Motor neuron (in vitro differentiated cells): ENCODE measurements at regions not wholly inside any gene's neighbourhood (a gene's known extent, or its start where the extent isn't known, plus 50 kb on each side); places are given as distances from the start of the nearest gene placed in this dataset.

ENCODE experiments used
- ATAC-seq, 8 experiments: fragments of 200-7000 bp; cut with Tn5 transposase; replicated peaks in 6 of 8; 2 replicates each; pipeline ENCODE4 v1.8.0; 2021; ENCODE audit warnings: mild to moderate bottlenecking in 8 of 8, moderate library complexity in 8 of 8
- H3K27ac ChIP-seq, 2 donors: fragments of 250-450 bp; sonication (Bioruptor Pico); 2 replicates each; pipeline ENCODE4 v1.9.0; 2021; ENCODE audit warnings: antibody characterized with exemption in 2 of 2, mild to moderate bottlenecking in 2 of 2, moderate library complexity in 1 of 2
- H3K4me1 ChIP-seq, 2 donors: fragments of 250-450 bp; sonication (Bioruptor Pico); replicated peaks in 1 of 2; 2 replicates each; pipeline ENCODE4 v1.6.1; 2021; ENCODE audit warnings: antibody characterized with exemption in 2 of 2, mild to moderate bottlenecking in 2 of 2, moderate library complexity in 1 of 2
- H3K4me3 ChIP-seq, 5 donors: fragments of 250-450 bp; sonication (Bioruptor Pico); 2 replicates each; pipeline ENCODE4 v1.9.0; 2021; ENCODE audit warnings: antibody characterized with exemption in 5 of 5, mild to moderate bottlenecking in 5 of 5, moderate library complexity in 4 of 5
- WGBS, 10 experiments: fragments of 450-650 bp; shearing (Covaris generic); methylation state at CpG; one replicate each; pipeline ENCODE4 v1.0.0; 2022; 5-methylcytosine and 5-hydroxymethylcytosine counted together
- in situ Hi-C, 9 experiments: fragments of 400-800 bp; cut with MboI; loops; one replicate each; pipeline ENCODE4 v1.15.0; 2021; ENCODE audit warnings: low sequenced_read_pairs in 9 of 9, low pct_unique_long_range_greater_than_20kb in 2 of 9; ENCODE audit not compliant: unreplicated experiment in 9 of 9

GRCh38 chr2:41954304-41955291 is 93.2 kb upstream of the PKDCC start:
- peak in 2 of 8 experiments; percentile 16 for ATAC-seq
- 61 to 94% (median 85%) methylated on average over 3 to 11 of the region's 16 CpGs for WGBS, 10 experiments
- H3K4me3 ChIP-seq: no peak overlapping the region
- no peak overlapping the region for H3K27ac ChIP-seq
- in situ Hi-C loops: no loop called here
- peaks cover 6 to 19% of the 10 kb centered on the region in 2 donors for H3K4me1 ChIP-seq

- H3K4me3 ChIP-seq: no peak overlapping the region
- H3K4me1 ChIP-seq: peaks cover 6 to 17% of the 10 kb centered on the region in 2 donors
- no peak overlapping the region for H3K27ac ChIP-seq
- 58 to 100% (median 92%) methylated on average over 1 to 3 of the region's 5 CpGs; no CpG with 5 or more reads in 2 of the 10 experiments for WGBS, 10 experiments
- in situ Hi-C loops: no loop called here
- ATAC-seq: peak in 3 of 8 experiments; percentile 58 to 78 (median 67)
Measured at GRCh38 chr2:41955316-41956043, 92.3 kb upstream of the PKDCC start.

- Histone ChIP-seq H3K4me3 (no peak overlapping the region), H3K4me1 (peaks cover 5 to 12% of the 10 kb centered on the region in 2 donors), H3K27ac (no peak overlapping the region)
- in situ Hi-C loops: no loop called here
- 56 to 100% (median 80%) methylated on average over 1 to 3 of the region's 3 CpGs; no CpG with 5 or more reads in 3 of the 10 experiments for WGBS, 10 experiments
- no peak for ATAC-seq
Measured at GRCh38 chr2:41957431-41957830, 90.4 kb upstream of the PKDCC start.

GRCh38 chr2:41958251-41958650 is 89.6 kb upstream of the PKDCC start:
- ATAC-seq: no peak
- in situ Hi-C loops: no loop called here
- 0 to 96% (median 78%) methylated on average over 1 to 4 of the region's 4 CpGs; no CpG with 5 or more reads in 2 of the 10 experiments for WGBS, 10 experiments
- peaks cover 13 to 17% of the 10 kb centered on the region in 2 donors for H3K4me1 ChIP-seq
- H3K4me3 ChIP-seq: no peak overlapping the region
- no peak overlapping the region for H3K27ac ChIP-seq

- H3K27ac ChIP-seq: no peak overlapping the region
- no peak overlapping the region for H3K4me3 ChIP-seq
- in situ Hi-C loops: no loop called here
- peak in 2 of 8 experiments; percentile 26 to 53 for ATAC-seq
- 0 to 100% (median 64%) methylated on average over 1 to 2 of the region's 2 CpGs; no CpG with 5 or more reads in 2 of the 10 experiments for WGBS, 10 experiments
- H3K4me1 ChIP-seq: peaks cover 18 to 22% of the 10 kb centered on the region in 2 donors
Measured at GRCh38 chr2:41958775-41959174, 89.0 kb upstream of the PKDCC start.

- Histone ChIP-seq H3K27ac (no peak overlapping the region), H3K4me3 (no peak overlapping the region), H3K4me1 (peaks cover 28 to 31% of the 10 kb centered on the region in 2 donors)
- in situ Hi-C loops: no loop called here
- ATAC-seq: no peak
- WGBS, 10 experiments: 40 to 100% (median 100%) methylated on average over 1 to 2 of the region's 2 CpGs; no CpG with 5 or more reads in 1 of the 10 experiments
Measured at GRCh38 chr2:41959760-41960159, 88.1 kb upstream of the PKDCC start.

GRCh38 chr2:41962922-41963622 is 84.7 kb upstream of the PKDCC start:
- in situ Hi-C loops: no loop called here

GRCh38 chr2:41963661-41964525 is 83.9 kb upstream of the PKDCC start:
- H3K4me1 ChIP-seq: peaks cover 36 to 37% of the 10 kb centered on the region in 2 donors
- in situ Hi-C loops: no loop called here
- peak in 6 of 8 experiments; percentile 22 to 93 (median 90) for ATAC-seq
- WGBS, 10 experiments: 0 to 30% (median 6%) methylated on average over 2 to 8 of the region's 10 CpGs; no CpG with 5 or more reads in 4 of the 10 experiments
- peak overlapping the region; percentile 24 to 48 for H3K27ac ChIP-seq
- H3K4me3 ChIP-seq: no peak overlapping the region

More at GRCh38 chr2:41962922-41963622, 84.7 kb upstream of the PKDCC start:
- peak overlapping the region; percentile 0 to 48 for H3K27ac ChIP-seq
- ATAC-seq: peak in 2 of 8 experiments; percentile 1 to 5
- H3K4me3 ChIP-seq: no peak overlapping the region
- peaks cover 36 to 37% of the 10 kb centered on the region in 2 donors for H3K4me1 ChIP-seq
- 19 to 89% (median 40%) methylated on average over 1 to 5 of the region's 5 CpGs; no CpG with 5 or more reads in 1 of the 10 experiments for WGBS, 10 experiments

GRCh38 chr2:41965173-41965908 is 82.5 kb upstream of the PKDCC start:
- WGBS, 10 experiments: 67 to 100% (median 100%) methylated on average over 1 to 2 of the region's 5 CpGs; no CpG with 5 or more reads in 7 of the 10 experiments
- Histone ChIP-seq H3K27ac (no peak overlapping the region), H3K4me3 (no peak overlapping the region), H3K4me1 (peaks cover 36 to 37% of the 10 kb centered on the region in 2 donors)
- ATAC-seq: no peak
- in situ Hi-C loops: no loop called here

- WGBS, 10 experiments: 0 to 100% (median 86%) methylated on average over 1 to 2 of the region's 2 CpGs; no CpG with 5 or more reads in 3 of the 10 experiments
- H3K4me1 ChIP-seq: peaks cover 36 to 37% of the 10 kb centered on the region in 2 donors
- H3K27ac ChIP-seq: no peak overlapping the region
- no peak for ATAC-seq
- H3K4me3 ChIP-seq: no peak overlapping the region
- in situ Hi-C loops: no loop called here
Measured at GRCh38 chr2:41965909-41966295, 81.9 kb upstream of the PKDCC start.

GRCh38 chr2:41966431-41966893 is 81.4 kb upstream of the PKDCC start:
- Histone ChIP-seq H3K4me1 (peaks cover 36 to 37% of the 10 kb centered on the region in 2 donors), H3K4me3 (no peak overlapping the region), H3K27ac (no peak overlapping the region)
- 0 to 90% (median 15%) methylated on average over 2 to 7 of the region's 10 CpGs; no CpG with 5 or more reads in 4 of the 10 experiments for WGBS, 10 experiments
- in situ Hi-C loops: no loop called here
- peak in 4 of 8 experiments; percentile 39 to 92 (median 82) for ATAC-seq
